HG02610 (cell line): ENCODE measurements at regions not wholly inside any gene's neighbourhood (a gene's known extent, or its start where the extent isn't known, plus 50 kb on each side); places are given as distances from the start of the nearest gene placed in this dataset.

Experiments
- ATAC-seq: cut with Tn5 transposase; IDR thresholded peaks from one replicate; pipeline ENCODE4 v1.9.1; 2021; ENCODE audit warnings: mild to moderate bottlenecking, moderate library complexity; ENCODE audit not compliant: unreplicated experiment

GRCh38 chr2:120496759-120497158, 150.8 kb downstream of the INHBB start:
- no peak for ATAC-seq

- ATAC-seq = no peak
Measured at GRCh38 chr2:120497261-120497977, 151.5 kb downstream of the INHBB start.

GRCh38 chr2:120498121-120498520, 152.2 kb downstream of the INHBB start:
- no peak for ATAC-seq

- no peak for ATAC-seq
Measured at GRCh38 chr2:120498576-120499394, 152.8 kb downstream of the INHBB start.

GRCh38 chr2:120499784-120500495, 154.0 kb downstream of the INHBB start:
- ATAC-seq = no peak

- no peak for ATAC-seq
Measured at GRCh38 chr2:120501591-120501990, 155.7 kb downstream of the INHBB start.

GRCh38 chr2:120502357-120502756, 156.4 kb downstream of the INHBB start:
- no peak for ATAC-seq

- no peak for ATAC-seq
Measured at GRCh38 chr2:120502761-120503160, 156.8 kb downstream of the INHBB start.

- no peak for ATAC-seq
Measured at GRCh38 chr2:120503206-120503792, 157.4 kb downstream of the INHBB start.

- no peak for ATAC-seq
Measured at GRCh38 chr2:120503793-120504571, 158.0 kb downstream of the INHBB start.

- ATAC-seq = no peak
Measured at GRCh38 chr2:120504936-120505705, 159.2 kb downstream of the INHBB start.

- no peak for ATAC-seq
Measured at GRCh38 chr2:120508567-120509041, 162.7 kb downstream of the INHBB start.

- ATAC-seq = no peak
Measured at GRCh38 chr2:120509213-120509815, 163.4 kb downstream of the INHBB start.

GRCh38 chr2:120509991-120510735, 164.2 kb downstream of the INHBB start:
- ATAC-seq = no peak

- ATAC-seq = no peak
Measured at GRCh38 chr2:120510751-120511395, 164.9 kb downstream of the INHBB start.

- no peak for ATAC-seq
Measured at GRCh38 chr2:120511536-120511935, 165.6 kb downstream of the INHBB start.

- ATAC-seq = no peak
Measured at GRCh38 chr2:120511947-120512710, 166.2 kb downstream of the INHBB start.
